A549 (cell line): ENCODE measurements at regions not wholly inside any gene's neighbourhood (a gene's known extent, or its start where the extent isn't known, plus 50 kb on each side); places are given as distances from the start of the nearest gene placed in this dataset.

Experiments used
- ATAC-seq, 2 experiments: fragments of 200-7000 bp in 1 of 2; fragments of >200 bp in 1 of 2; cut with Nextera tagmentation in 1 of 2; cut with Tn5 transposase in 1 of 2; 3 replicates each; pipeline versions ENCODE4 v1.8.0 to v1.9.1; 2018 to 2020; ENCODE audit warnings: mild to moderate bottlenecking in 1 of 2, moderate library complexity in 1 of 2
- CTCF ChIA-PET: fragments of 300-600 bp; sonication (Branson Sonifier 250); formaldehyde crosslinking; extraction: SDS; loops from one replicate; lab custom pipeline; 2021; ENCODE audit warnings: antibody characterized with exemption, inconsistent platforms; lab: Yijun Ruan, JAX
- POLR2A ChIA-PET: fragments of 350-600 bp; formaldehyde crosslinking; extraction: SDS; loops from one replicate; lab custom pipeline; 2021; ENCODE audit warnings: antibody characterized with exemption, inconsistent platforms; lab: Yijun Ruan, JAX
- DNase-seq, 2 experiments: peaks; one replicate each; pipeline versions ENCODE4 v3.0.0 to v3.0.0-alpha.2; 2011 to 2016; ENCODE audit warnings: low read depth in 1 of 2, low spot score in 1 of 2
- FAIRE-seq: peaks from 2 replicates; lab custom pipeline; 2011; peaks lifted over from hg19 to GRCh38; lab: Jason Lieb, UNC
- H3K27ac ChIP-seq, 2 experiments: fragments of >200 bp; sonication (Bioruptor Twin); formaldehyde crosslinking; 3 replicates each; pipeline ENCODE4 v1.5.1; 2016 to 2017
- H3K4me1 ChIP-seq: fragments of >200 bp; sonication (Bioruptor Twin); formaldehyde crosslinking; 3 replicates; pipeline ENCODE4 v1.6.1; 2016
- H3K4me2 ChIP-seq: fragments of >200 bp; sonication (Bioruptor Twin); formaldehyde crosslinking; 3 replicates; pipeline ENCODE4 v1.6.1; 2016
- H3K4me3 ChIP-seq: fragments of >200 bp; sonication (Bioruptor Twin); formaldehyde crosslinking; 3 replicates; pipeline ENCODE4 v1.5.1; 2016
- H3K9me3 ChIP-seq: fragments of >200 bp; sonication (Bioruptor Twin); formaldehyde crosslinking; 3 replicates; pipeline ENCODE4 v1.6.1; 2016
- CHD2 ChIP-seq: fragments of 150-350 bp; IDR thresholded peaks from 2 replicates; pipeline ENCODE4 v1.6.1; 2014; ENCODE audit warnings: low read length; ENCODE audit not compliant: partially characterized antibody
- FOXS1 ChIP-seq: fragments of 250-450 bp; sonication (Bioruptor Pico); IDR thresholded peaks from 2 replicates; pipeline ENCODE4 v1.5.0; 2020; ENCODE audit warnings: mild to moderate bottlenecking, moderate library complexity
- HOXA7 ChIP-seq: fragments of 250-450 bp; sonication (Bioruptor Pico); IDR thresholded peaks from 2 replicates; pipeline ENCODE4 v1.5.0; 2020; ENCODE audit warnings: mild to moderate bottlenecking, moderate library complexity
- HOXB5 ChIP-seq: fragments of 250-450 bp; sonication (Bioruptor Pico); IDR thresholded peaks from 2 replicates; pipeline ENCODE4 v1.5.0; 2020; ENCODE audit warnings: mild to moderate bottlenecking, moderate library complexity
- JUNB ChIP-seq: fragments of >200 bp; sonication (Bioruptor Twin); formaldehyde crosslinking; IDR thresholded peaks from 2 replicates; pipeline ENCODE4 v1.6.1; 2016
- MAFK ChIP-seq: fragments of 450-650 bp; IDR thresholded peaks from 2 replicates; pipeline ENCODE4 v1.6.1; 2014; ENCODE audit not compliant: partially characterized antibody
- MYC ChIP-seq: IDR thresholded peaks from 2 replicates; pipeline ENCODE4 v1.6.1; 2012; ENCODE audit warnings: mild to moderate bottlenecking, inconsistent platforms, low read length, improper control_type of control experiment, borderline replicate concordance
- REST ChIP-seq: fragments of 200-600 bp; sonication (generic); IDR thresholded peaks from 2 replicates; pipeline ENCODE4 v1.6.1; 2016; ENCODE audit warnings: antibody characterized with exemption, mild to moderate bottlenecking, moderate library complexity
- SMC3 ChIP-seq: fragments of >200 bp; sonication (Bioruptor Twin); formaldehyde crosslinking; IDR thresholded peaks from 3 replicates; pipeline ENCODE4 v1.6.1; 2018; ENCODE audit warnings: inconsistent platforms
- TFCP2L1 ChIP-seq: fragments of 250-450 bp; sonication (Bioruptor Pico); IDR thresholded peaks from 2 replicates; pipeline ENCODE4 v1.5.0; 2021; ENCODE audit warnings: mild to moderate bottlenecking
- TP53 ChIP-seq: fragments of 250-450 bp; sonication (Bioruptor Pico); IDR thresholded peaks from 2 replicates; pipeline ENCODE4 v1.5.0; 2021; ENCODE audit warnings: mild to moderate bottlenecking, moderate library complexity
- ZC3H11A ChIP-seq: fragments of 450-650 bp; IDR thresholded peaks from 2 replicates; pipeline ENCODE4 v1.6.1; 2014; ENCODE audit warnings: antibody characterized with exemption, mild to moderate bottlenecking
- ZFP36 ChIP-seq: fragments of 450-650 bp; IDR thresholded peaks from 2 replicates; pipeline ENCODE4 v1.6.1; 2014; ENCODE audit warnings: borderline replicate concordance; ENCODE audit not compliant: partially characterized antibody
- WGBS: methylation state at CpG from one replicate; pipeline ENCODE4 v1.1.6; 2017; ENCODE audit errors: missing lambda C conversion rate; 5-methylcytosine and 5-hydroxymethylcytosine counted together
- TF ChIP-seq, protein P1 (sequence below): IDR thresholded peaks from 2 replicates; pipeline ENCODE4 v1.6.1; 2012; ENCODE audit warnings: low read depth, borderline replicate concordance
- TF ChIP-seq, protein P2 (sequence below): fragments of >200 bp; sonication (Bioruptor Twin); formaldehyde crosslinking; IDR thresholded peaks from 3 replicates; pipeline ENCODE4 v1.5.1; 2016

DNA sequence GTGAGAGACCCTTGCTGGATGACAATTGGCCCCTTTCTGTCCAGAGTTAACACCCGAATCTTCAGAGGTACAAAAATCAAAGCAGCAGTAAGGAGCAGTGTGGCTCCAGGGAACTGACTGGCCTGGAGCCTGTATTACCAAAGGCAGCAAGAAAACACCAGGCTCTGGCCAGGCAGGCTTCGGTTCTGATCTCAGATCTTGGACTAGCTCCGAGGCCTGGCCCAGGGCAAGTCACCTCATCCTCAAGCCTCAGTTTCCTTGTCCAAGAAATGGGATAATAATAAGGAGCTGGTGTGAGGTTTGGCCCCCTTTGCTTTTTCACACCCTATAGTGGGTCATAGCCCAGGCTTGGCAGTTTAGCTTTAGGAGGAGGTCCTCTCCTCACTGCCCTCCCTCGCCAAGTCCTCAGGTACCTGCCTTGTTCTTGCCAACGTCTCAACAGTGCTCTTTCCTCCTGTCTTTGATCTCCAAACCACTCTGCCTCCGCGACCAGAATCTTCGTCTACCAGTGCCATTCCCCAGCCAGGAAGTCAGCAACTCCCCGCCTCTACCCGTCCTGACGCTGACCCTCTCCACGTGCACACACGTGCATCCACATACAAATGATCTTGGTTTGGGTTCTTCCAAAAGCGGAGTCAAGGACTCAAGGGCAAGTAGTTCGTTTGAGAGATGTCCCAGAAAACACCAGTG, 82.6 kb upstream of the TLE3 start:
- ChIA-PET POLR2A (no interaction called here), CTCF (interaction anchor here (1.1 kb wide), 1 partner anchor 8 kb away, joined by 3 read pairs; no protein-coding TSS in a partner anchor)
- H3K4me2 ChIP-seq: no peak overlapping the region
- H3K4me3 ChIP-seq: no peak overlapping the region
- H3K4me1 ChIP-seq: no peaks in the 10 kb centered on the region; the same call in 2 of the 3 replicates
- no peaks in the 10 kb centered on the region for H3K9me3 ChIP-seq
- ATAC-seq (peak in 1 of 2 experiments; percentile 26; a peak in 1 of 6 replicates), FAIRE-seq (no peak), DNase-seq (no peak)
- WGBS: 82% methylated on average over 15 of the region's 15 CpGs
- H3K27ac ChIP-seq: no peak overlapping the region
- TF ChIP-seq TP53 (no peak), MYC (no peak), HOXA7 (no peak), SMC3 (no peak), TFCP2L1 (CRISPR knock-in tag) (no peak)

- ATAC-seq (no peak), FAIRE-seq (no peak), DNase-seq (no peak)
- POLR2A ChIA-PET: no interaction called here
- Histone ChIP-seq H3K27ac (no peak overlapping the region), H3K4me2 (no peak overlapping the region), H3K4me1 (no peaks in the 10 kb centered on the region; the same call in 2 of the 3 replicates), H3K4me3 (no peak overlapping the region), H3K9me3 (no peaks in the 10 kb centered on the region)
- WGBS: 78% methylated on average over 1 of the region's 1 CpG
- CTCF ChIA-PET: interaction anchor here (0.6 to 0.7 kb wide), 2 partner anchors 524 to 1139 kb away, joined by 3 read pairs; no protein-coding TSS in a partner anchor
- no peak for TF ChIP-seq JUNB
Observed at GRCh38 chr15:70179309-70179892, 81.7 kb upstream of the TLE3 start.

- H3K4me1 ChIP-seq: no peaks in the 10 kb centered on the region; the same call in 2 of the 3 replicates
- 69% methylated on average over 3 of the region's 3 CpGs for WGBS
- ChIA-PET CTCF (interaction anchor here (0.7 to 1.1 kb wide), 2 partner anchors 38 to 525 kb away, joined by 3 read pairs; no protein-coding TSS in a partner anchor), POLR2A (no interaction called here)
- FAIRE-seq: no peak
- no peak for ATAC-seq
- no peak for DNase-seq
- H3K27ac ChIP-seq: no peak overlapping the region
- H3K4me2 ChIP-seq: no peak overlapping the region
- no peaks in the 10 kb centered on the region for H3K9me3 ChIP-seq
- TF ChIP-seq SMC3: no peak
- no peak for TF ChIP-seq HOXB5 (CRISPR knock-in tag)
- no peak for TF ChIP-seq CHD2
- TF ChIP-seq, protein P1, sequence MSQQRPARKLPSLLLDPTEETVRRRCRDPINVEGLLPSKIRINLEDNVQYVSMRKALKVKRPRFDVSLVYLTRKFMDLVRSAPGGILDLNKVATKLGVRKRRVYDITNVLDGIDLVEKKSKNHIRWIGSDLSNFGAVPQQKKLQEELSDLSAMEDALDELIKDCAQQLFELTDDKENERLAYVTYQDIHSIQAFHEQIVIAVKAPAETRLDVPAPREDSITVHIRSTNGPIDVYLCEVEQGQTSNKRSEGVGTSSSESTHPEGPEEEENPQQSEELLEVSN: no peak
- no peak for TF ChIP-seq HOXA7
- TF ChIP-seq ZFP36: no peak
- no peak for TF ChIP-seq ZC3H11A
- TF ChIP-seq, protein P2, sequence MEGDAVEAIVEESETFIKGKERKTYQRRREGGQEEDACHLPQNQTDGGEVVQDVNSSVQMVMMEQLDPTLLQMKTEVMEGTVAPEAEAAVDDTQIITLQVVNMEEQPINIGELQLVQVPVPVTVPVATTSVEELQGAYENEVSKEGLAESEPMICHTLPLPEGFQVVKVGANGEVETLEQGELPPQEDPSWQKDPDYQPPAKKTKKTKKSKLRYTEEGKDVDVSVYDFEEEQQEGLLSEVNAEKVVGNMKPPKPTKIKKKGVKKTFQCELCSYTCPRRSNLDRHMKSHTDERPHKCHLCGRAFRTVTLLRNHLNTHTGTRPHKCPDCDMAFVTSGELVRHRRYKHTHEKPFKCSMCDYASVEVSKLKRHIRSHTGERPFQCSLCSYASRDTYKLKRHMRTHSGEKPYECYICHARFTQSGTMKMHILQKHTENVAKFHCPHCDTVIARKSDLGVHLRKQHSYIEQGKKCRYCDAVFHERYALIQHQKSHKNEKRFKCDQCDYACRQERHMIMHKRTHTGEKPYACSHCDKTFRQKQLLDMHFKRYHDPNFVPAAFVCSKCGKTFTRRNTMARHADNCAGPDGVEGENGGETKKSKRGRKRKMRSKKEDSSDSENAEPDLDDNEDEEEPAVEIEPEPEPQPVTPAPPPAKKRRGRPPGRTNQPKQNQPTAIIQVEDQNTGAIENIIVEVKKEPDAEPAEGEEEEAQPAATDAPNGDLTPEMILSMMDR: no peak
- no peak for TF ChIP-seq MAFK
- TF ChIP-seq REST: no peak
- no peak for TF ChIP-seq FOXS1
- no peak overlapping the region for H3K4me3 ChIP-seq
Observed at GRCh38 chr15:70178335-70179084, 80.8 kb upstream of the TLE3 start.
